K562 (cell line): ENCODE measurements at regions not wholly inside any gene's neighbourhood (a gene's known extent, or its start where the extent isn't known, plus 50 kb on each side); places are given as distances from the start of the nearest gene placed in this dataset.

ENCODE experiments used
- ATAC-seq: fragments of 200-7000 bp; cut with Tn5 transposase; 3 replicates; pipeline ENCODE4 v1.9.1; 2020; ENCODE audit warnings: moderate library complexity
- BruUV-seq: library from RNA; stranded (reverse); fragments of 400-500 nt; replicated peaks from 2 replicates; lab custom pipeline; 2021; lab: Mats Ljungman, UMichigan
- CTCF ChIA-PET: fragments of 300-600 bp; formaldehyde crosslinking; extraction: SDS; loops from one replicate; lab custom pipeline; 2021; ENCODE audit warnings: low intra/inter-chr PET ratio; lab: Yijun Ruan, JAX
- POLR2A ChIA-PET: fragments of 300-600, 350-650 bp; sonication (Branson Sonifier 250); formaldehyde crosslinking; extraction: SDS; loops from one replicate; lab custom pipeline; 2021; ENCODE audit warnings: antibody characterized with exemption, inconsistent platforms; lab: Yijun Ruan, JAX
- DNase-seq, 4 experiments: peaks; one replicate each; pipeline versions ENCODE4 v3.0.0 to v3.0.0-alpha.2; 2011 to 2018; ENCODE audit warnings: low spot score in 3 of 4, mixed read lengths in 3 of 4; ENCODE audit errors: extremely low read depth in 1 of 4
- FAIRE-seq: peaks from 2 replicates; lab custom pipeline; 2011; peaks lifted over from hg19 to GRCh38; lab: Jason Lieb, UNC
- H2AFZ ChIP-seq: 2 replicates; pipeline ENCODE4 v1.6.0; 2011; ENCODE audit warnings: low read depth, low read length, control low read depth, inconsistent platforms
- H3K27ac ChIP-seq: fragments of 200-600 bp; 3 replicates; pipeline ENCODE4 v1.8.0; 2011; ENCODE audit warnings: low read depth, mild to moderate bottlenecking, control low read depth, inconsistent platforms, low read length, moderate library complexity, mixed read lengths; ENCODE audit errors: extremely low read depth
- H3K27me3 ChIP-seq, 2 experiments: fragments of 300-600 bp in 1 of 2; 2 replicates in 1 of 2; 3 replicates in 1 of 2; pipeline versions ENCODE4 v1.6.0 to v1.8.0; 2011; ENCODE audit warnings: inconsistent platforms in 2 of 2, low read length in 2 of 2, mild to moderate bottlenecking in 1 of 2, mixed read lengths in 1 of 2, moderate library complexity in 1 of 2; ENCODE audit not compliant: control insufficient read depth in 2 of 2, insufficient read depth in 2 of 2
- H3K36me3 ChIP-seq: fragments of 300-600 bp; 3 replicates; pipeline ENCODE4 v1.8.0; 2011; ENCODE audit warnings: mild to moderate bottlenecking, low read length, inconsistent platforms; ENCODE audit not compliant: control insufficient read depth, insufficient read depth
- H3K4me1 ChIP-seq, 2 experiments: fragments of 200-600 bp in 1 of 2; replicated peaks in 1 of 2; 2 replicates in 1 of 2; 3 replicates in 1 of 2; pipeline versions ENCODE4 v1.5.1 to v1.8.0; 2011; ENCODE audit warnings: inconsistent platforms in 2 of 2, low read length in 2 of 2, mild to moderate bottlenecking in 1 of 2, mixed read lengths in 1 of 2, moderate library complexity in 1 of 2; ENCODE audit not compliant: control insufficient read depth in 2 of 2, insufficient read depth in 2 of 2
- H3K4me2 ChIP-seq: 2 replicates; pipeline ENCODE4 v1.6.1; 2011; ENCODE audit warnings: low read length, control low read depth, inconsistent platforms, mixed read lengths; ENCODE audit not compliant: insufficient read depth
- H3K4me3 ChIP-seq: fragments of 200-600 bp; sonication (generic), shearing (Covaris generic); 2 replicates; pipeline ENCODE4 v1.5.1; 2016; ENCODE audit warnings: control low read depth, inconsistent platforms
- H3K79me2 ChIP-seq: fragments of 200-600 bp; 3 replicates; pipeline ENCODE4 v1.8.0; 2011; ENCODE audit warnings: low read length, inconsistent platforms; ENCODE audit not compliant: control insufficient read depth, insufficient read depth
- H3K9ac ChIP-seq, 2 experiments: 2 replicates each; pipeline versions ENCODE4 v1.6.0 to v1.6.1; 2011; ENCODE audit warnings: low read depth in 2 of 2, low read length in 2 of 2, control low read depth in 1 of 2, inconsistent platforms in 1 of 2, mild to moderate bottlenecking in 1 of 2, mixed read lengths in 1 of 2; ENCODE audit not compliant: insufficient read depth in 1 of 2
- H3K9me1 ChIP-seq: one replicate; pipeline ENCODE4 v1.6.0; 2011; ENCODE audit warnings: inconsistent platforms, mild to moderate bottlenecking, low read length, moderate library complexity; ENCODE audit not compliant: control insufficient read depth, insufficient read depth
- H3K9me3 ChIP-seq: replicated peaks from 2 replicates; pipeline ENCODE4 v1.5.1; 2011; ENCODE audit warnings: low read depth, low read length, inconsistent platforms; ENCODE audit not compliant: control insufficient read depth, insufficient read depth
- H4K20me1 ChIP-seq: replicated peaks from 2 replicates; pipeline ENCODE4 v1.6.1; 2011; ENCODE audit warnings: low read length, inconsistent platforms, mixed read lengths; ENCODE audit not compliant: control insufficient read depth, insufficient read depth
- BRF2 ChIP-seq: IDR thresholded peaks from 3 replicates; pipeline ENCODE4 v1.6.1; 2011; ENCODE audit warnings: borderline replicate concordance, mild to moderate bottlenecking; ENCODE audit not compliant: insufficient read length, insufficient read depth
- CEBPG ChIP-seq, 3 experiments: fragments of 200-800 bp in 1 of 3; sonication (Bioruptor generic) in 1 of 3; sonication (generic) in 1 of 3; formaldehyde crosslinking in 1 of 3; IDR thresholded peaks in 2 of 3; conservative IDR thresholded peaks in 1 of 3; 2 replicates each; pipeline versions ENCODE4 v1.6.1 to v1.8.0; 2016 to 2022; ENCODE audit warnings: missing compliant biosample characterization in 2 of 3, missing genetic modification characterization in 2 of 3, mild to moderate bottlenecking in 1 of 3, missing genetic modification reagents in 1 of 3
- MAFF ChIP-seq: IDR thresholded peaks from 2 replicates; pipeline ENCODE4 v1.6.1; 2012; ENCODE audit warnings: low read length, improper control_type of control experiment
- ZNF609 ChIP-seq: sonication (generic); formaldehyde crosslinking; IDR thresholded peaks from 2 replicates; pipeline ENCODE4 v1.8.1; 2023; ENCODE audit warnings: missing genetic modification reagents, mild to moderate bottlenecking, borderline replicate concordance
- ZNF76 ChIP-seq: fragments of 250-450 bp; sonication (Bioruptor Pico); IDR thresholded peaks from 2 replicates; pipeline ENCODE4 v1.4.0; 2020; ENCODE audit warnings: mild to moderate bottlenecking, moderate library complexity, borderline replicate concordance
- WGBS: fragments of 100-300 bp; shearing (Covaris generic); methylation state at CpG from one replicate; pipeline ENCODE4 v1.1.6; 2016; ENCODE audit warnings: low coverage, mixed read lengths; ENCODE audit not compliant: insufficient coverage; ENCODE audit errors: missing lambda C conversion rate; 5-methylcytosine and 5-hydroxymethylcytosine counted together
- in situ Hi-C: fragments of 300-500 bp; cut with MboI; formaldehyde crosslinking; loops from 4 replicates; pipeline ENCODE4 v1.15.0; 2018; ENCODE audit warnings: inconsistent platforms, mixed read lengths
- intact Hi-C: fragments of 100-400 bp; cut with micrococcal nuclease; formaldehyde crosslinking; loops from 2 replicates; pipeline ENCODE4 v1.14.2; 2022

- TF ChIP-seq BRF2, result no peak
- no peak for TF ChIP-seq ZNF76
- TF ChIP-seq ZNF609 (CRISPR knock-in tag), result no peak
Observed at GRCh38 chr2:191530618-191531017, 147.3 kb upstream of the NABP1 start (continued).

DNA sequence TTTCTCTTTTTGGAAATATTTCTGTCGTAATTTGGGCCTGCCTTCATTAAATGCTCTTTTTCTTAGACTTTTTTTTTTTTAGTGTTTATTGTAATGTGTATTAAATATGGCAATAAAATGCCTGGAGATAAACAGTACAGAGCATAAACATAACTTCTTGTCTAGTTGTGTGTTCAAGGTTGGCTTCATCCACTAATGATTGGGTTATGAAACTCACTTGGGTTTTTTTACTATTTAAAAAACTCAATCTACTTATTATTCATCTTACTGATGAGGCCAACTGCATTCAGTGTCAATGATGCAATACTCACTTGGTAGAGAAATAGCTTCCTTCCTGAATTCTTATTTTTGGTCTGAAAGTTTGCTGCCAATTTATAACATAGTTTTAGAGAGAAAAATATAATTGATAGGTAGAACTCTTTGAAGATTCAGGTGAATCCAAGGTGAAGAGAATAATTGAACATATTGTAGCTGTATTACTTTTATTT lies 144.2 kb upstream of the NABP1 start:
- in situ Hi-C loops (no loop called here), intact Hi-C loops (no loop called here)
- ChIA-PET POLR2A (no interaction called here), CTCF (interaction anchor here (0.6 kb wide), 1 partner anchor 12 kb away, joined by 3 read pairs; no protein-coding TSS in a partner anchor)
- H3K9ac ChIP-seq, result no peak overlapping the region
- H3K36me3 ChIP-seq, result no peaks in the 10 kb centered on the region
- H3K4me2 ChIP-seq, result no peak overlapping the region
- H3K4me3 ChIP-seq, result no peak overlapping the region
- no peaks in the 10 kb centered on the region for H3K9me1 ChIP-seq
- no peak overlapping the region for H2AFZ ChIP-seq
- no peak overlapping the region for H3K27ac ChIP-seq
- no peaks in the 10 kb centered on the region for H3K4me1 ChIP-seq
- no peaks in the 10 kb centered on the region for H3K79me2 ChIP-seq
- no peaks in the 10 kb centered on the region for H4K20me1 ChIP-seq
- FAIRE-seq (no peak), ATAC-seq (no peak), DNase-seq (no peak)
- WGBS, result 0% methylated on average over 1 of the region's 1 CpG
- H3K27me3 ChIP-seq, result no peaks in the 10 kb centered on the region
- BruUV-seq, result no TSS peak
- TF ChIP-seq CEBPG (CRISPR knock-in tag; IDR thresholded peaks at IDR 0.05) (no peak), CEBPG (tag; conservative IDR thresholded peaks at IDR 0.05 in 1 of 2, IDR thresholded peaks at IDR 0.05 in 1 of 2) (peak in 1 of 2 experiments; percentile 40; a peak in 1 of 4 replicates), MAFF (no peak)
- no peaks in the 10 kb centered on the region for H3K9me3 ChIP-seq
